ENCODE measurements at regions not wholly inside any gene's neighbourhood (a gene's known extent, or its start where the extent isn't known, plus 50 kb on each side); places are given as distances from the start of the nearest gene placed in this dataset.

DNA sequence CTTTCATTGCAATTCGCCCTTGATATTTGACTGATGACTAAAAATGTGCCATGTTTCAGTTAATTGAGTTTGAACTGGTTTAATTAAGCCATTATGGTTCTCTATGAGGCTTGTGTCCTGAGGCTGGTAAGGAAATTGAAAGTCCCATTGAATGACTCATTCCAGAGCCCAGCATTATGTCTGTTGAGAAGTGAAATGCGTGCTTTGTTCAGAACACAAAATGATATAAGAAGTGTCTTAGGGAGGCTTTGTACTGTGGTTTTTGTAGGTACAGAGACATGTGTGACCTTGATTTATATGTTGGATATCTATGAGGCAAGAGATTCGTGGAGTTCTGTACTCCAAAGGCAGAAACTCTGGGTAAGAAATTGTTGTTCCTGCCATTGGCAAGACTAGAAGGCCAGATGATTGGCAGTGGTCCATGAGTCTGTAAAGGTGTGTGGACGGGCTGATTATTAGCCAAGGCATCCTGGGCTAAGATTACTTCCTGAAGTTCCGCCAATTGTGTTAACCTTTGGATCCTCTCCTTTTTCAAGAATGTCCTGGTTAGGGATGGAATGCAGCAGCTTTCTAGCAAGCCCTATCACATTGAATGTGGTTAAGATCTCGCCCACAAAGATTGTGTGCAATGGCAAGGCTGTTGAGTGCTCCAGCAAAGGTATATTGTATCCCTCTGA lies 103.7 kb downstream of the NPIPB5 start:
- Histone ChIP-seq H3K9ac (ENCODE audit: insufficient read depth in 1 of 2, low read depth in 2 of 2, low read length in 2 of 2) (no peak overlapping the region), H3K4me2 (ENCODE audit: insufficient read depth, low read length) (no peak overlapping the region), H4K20me1 (replicated peaks; ENCODE audit: control insufficient read depth, insufficient read depth, low read length) (no peaks in the 10 kb centered on the region), H3K4me3 (no peak overlapping the region), H3K36me3 (ENCODE audit: control insufficient read depth, insufficient read depth, low read length) (no peaks in the 10 kb centered on the region), H3K27ac (ENCODE audit: extremely low read depth, low read depth, low read length) (no peak overlapping the region), H3K9me3 (replicated peaks; ENCODE audit: control insufficient read depth, insufficient read depth, low read depth, low read length) (no peaks in the 10 kb centered on the region), H3K9me1 (ENCODE audit: control insufficient read depth, insufficient read depth, low read length) (no peaks in the 10 kb centered on the region), H3K27me3 (ENCODE audit: control insufficient read depth in 2 of 2, insufficient read depth in 2 of 2, low read length in 2 of 2) (peaks cover 22 to 24% of the 10 kb centered on the region in 2 experiments), H2AFZ (ENCODE audit: low read depth, low read length) (no peak overlapping the region), H3K4me1 (replicated peaks in 1 of 2; ENCODE audit: control insufficient read depth in 2 of 2, insufficient read depth in 2 of 2, low read length in 2 of 2) (peaks cover 0 to 5% of the 10 kb centered on the region in 2 experiments; a peak in 2 of 5 replicates), H3K79me2 (ENCODE audit: control insufficient read depth, insufficient read depth, low read length) (no peaks in the 10 kb centered on the region)
- in situ Hi-C loops (cut with MboI) (no loop called here), intact Hi-C loops (cut with micrococcal nuclease) (no loop called here)
- no TSS peak for BruUV-seq (replicated peaks)
- ChIA-PET CTCF (ENCODE audit: low intra/inter-chr PET ratio) (no interaction called here), POLR2A (no interaction called here)
- DNase-seq (ENCODE audit: extremely low read depth in 1 of 4, low spot score in 3 of 4), result no peak
- no peak for FAIRE-seq
- no peak for TF ChIP-seq PHF8 (IDR thresholded peaks at IDR 0.05; ENCODE audit: borderline replicate concordance, low read length)
- TF ChIP-seq KLF13 (tag; IDR thresholded peaks at IDR 0.05; ENCODE audit: borderline replicate concordance, low read depth), result no peak
- ATAC-seq, result no peak
- 0% methylated on average over 6 of the region's 6 CpGs for WGBS (ENCODE audit: insufficient coverage, low coverage, missing lambda C conversion rate)

DNA sequence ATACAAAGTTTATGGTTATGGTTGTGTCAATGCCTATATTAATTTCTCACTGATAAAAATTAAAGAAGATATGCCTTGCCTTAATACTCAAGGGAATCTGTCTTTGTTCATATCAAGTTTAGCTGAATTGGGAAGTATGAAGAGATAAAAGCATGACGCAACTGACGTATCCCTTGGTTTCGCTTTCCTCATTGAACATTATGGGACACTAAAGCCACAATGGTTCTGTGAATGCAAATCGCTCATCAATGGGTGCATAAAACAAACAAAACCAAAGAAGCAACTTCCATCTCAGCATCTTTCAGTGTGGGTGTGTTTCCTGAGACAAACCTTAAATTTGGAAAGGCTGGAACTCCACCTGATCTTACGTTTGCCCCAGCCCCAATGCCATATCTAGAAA lies 108.2 kb downstream of the NPIPB5 start:
- in situ Hi-C loops (cut with MboI) (loop anchor here (5.0 kb wide), 1 partner anchor 827 kb away; no protein-coding TSS in a partner anchor), intact Hi-C loops (cut with micrococcal nuclease) (no loop called here)
- ChIA-PET POLR2A (interaction anchor here (0.6 to 0.9 kb wide), 2 partner anchors 24 to 1497 kb away, joined by 3 read pairs; no protein-coding TSS in a partner anchor), CTCF (ENCODE audit: low intra/inter-chr PET ratio) (no interaction called here)
- Histone ChIP-seq H3K4me2 (ENCODE audit: insufficient read depth, low read length) (peak overlapping the region; percentile 53), H3K4me3 (0 out of 2 replicates have a peak overlapping the region, but pooled peaks have one; percentile 9), H3K9me3 (replicated peaks; ENCODE audit: control insufficient read depth, insufficient read depth, low read depth, low read length) (no peaks in the 10 kb centered on the region), H3K4me1 (replicated peaks in 1 of 2; ENCODE audit: control insufficient read depth in 2 of 2, insufficient read depth in 2 of 2, low read length in 2 of 2) (peaks cover 0 to 5% of the 10 kb centered on the region in 2 experiments; a peak in 2 of 5 replicates), H3K79me2 (ENCODE audit: control insufficient read depth, insufficient read depth, low read length) (no peaks in the 10 kb centered on the region), H3K9ac (ENCODE audit: insufficient read depth in 1 of 2, low read depth in 2 of 2, low read length in 2 of 2) (no peak overlapping the region), H3K36me3 (ENCODE audit: control insufficient read depth, insufficient read depth, low read length) (no peaks in the 10 kb centered on the region), H3K27ac (ENCODE audit: extremely low read depth, low read depth, low read length) (no peak overlapping the region), H3K9me1 (ENCODE audit: control insufficient read depth, insufficient read depth, low read length) (no peaks in the 10 kb centered on the region), H4K20me1 (replicated peaks; ENCODE audit: control insufficient read depth, insufficient read depth, low read length) (no peaks in the 10 kb centered on the region; the same call in 1 of the 2 replicates), H3K27me3 (ENCODE audit: control insufficient read depth in 2 of 2, insufficient read depth in 2 of 2, low read length in 2 of 2) (peaks cover 36 to 44% of the 10 kb centered on the region in 2 experiments), H2AFZ (ENCODE audit: low read depth, low read length) (peak overlapping the region; percentile 3; the same call in 1 of the 2 replicates)
- ATAC-seq, result no peak
- no TSS peak for BruUV-seq (replicated peaks)
- FAIRE-seq, result no peak
- no peak for DNase-seq (ENCODE audit: extremely low read depth in 1 of 4, low spot score in 3 of 4)
- WGBS (ENCODE audit: insufficient coverage, low coverage, missing lambda C conversion rate), result under 1% methylated on average over 5 of the region's 5 CpGs
- TF ChIP-seq GABPA (tag; conservative IDR thresholded peaks at IDR 0.05; ENCODE audit: low read depth) (0 out of 2 replicates have a peak, but pooled peaks have one; percentile 13), CEBPB (tag; IDR thresholded peaks at IDR 0.05) (peak; percentile 88), FOXA3 (CRISPR knock-in tag; conservative IDR thresholded peaks at IDR 0.05 in 1 of 2, IDR thresholded peaks at IDR 0.05 in 1 of 2) (no peak), KHSRP (IDR thresholded peaks at IDR 0.05) (no peak), PYGO2 (tag; IDR thresholded peaks at IDR 0.05) (peak; percentile 55; the same call in 1 of the 2 replicates), KLF10 (CRISPR knock-in tag; IDR thresholded peaks at IDR 0.05) (no peak), DMBX1 (CRISPR knock-in tag; IDR thresholded peaks at IDR 0.05; ENCODE audit: borderline replicate concordance) (no peak), ETS2 (tag; IDR thresholded peaks at IDR 0.05; ENCODE audit: borderline replicate concordance, poor library complexity, severe bottlenecking) (no peak)
- TF ChIP-seq, protein P1, sequence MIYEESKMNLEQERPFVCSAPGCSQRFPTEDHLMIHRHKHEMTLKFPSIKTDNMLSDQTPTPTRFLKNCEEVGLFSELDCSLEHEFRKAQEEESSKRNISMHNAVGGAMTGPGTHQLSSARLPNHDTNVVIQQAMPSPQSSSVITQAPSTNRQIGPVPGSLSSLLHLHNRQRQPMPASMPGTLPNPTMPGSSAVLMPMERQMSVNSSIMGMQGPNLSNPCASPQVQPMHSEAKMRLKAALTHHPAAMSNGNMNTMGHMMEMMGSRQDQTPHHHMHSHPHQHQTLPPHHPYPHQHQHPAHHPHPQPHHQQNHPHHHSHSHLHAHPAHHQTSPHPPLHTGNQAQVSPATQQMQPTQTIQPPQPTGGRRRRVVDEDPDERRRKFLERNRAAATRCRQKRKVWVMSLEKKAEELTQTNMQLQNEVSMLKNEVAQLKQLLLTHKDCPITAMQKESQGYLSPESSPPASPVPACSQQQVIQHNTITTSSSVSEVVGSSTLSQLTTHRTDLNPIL (CRISPR knock-in tag; IDR thresholded peaks at IDR 0.05), result peak; percentile 44; the same call in 1 of the 2 replicates
- TF ChIP-seq, protein P2, sequence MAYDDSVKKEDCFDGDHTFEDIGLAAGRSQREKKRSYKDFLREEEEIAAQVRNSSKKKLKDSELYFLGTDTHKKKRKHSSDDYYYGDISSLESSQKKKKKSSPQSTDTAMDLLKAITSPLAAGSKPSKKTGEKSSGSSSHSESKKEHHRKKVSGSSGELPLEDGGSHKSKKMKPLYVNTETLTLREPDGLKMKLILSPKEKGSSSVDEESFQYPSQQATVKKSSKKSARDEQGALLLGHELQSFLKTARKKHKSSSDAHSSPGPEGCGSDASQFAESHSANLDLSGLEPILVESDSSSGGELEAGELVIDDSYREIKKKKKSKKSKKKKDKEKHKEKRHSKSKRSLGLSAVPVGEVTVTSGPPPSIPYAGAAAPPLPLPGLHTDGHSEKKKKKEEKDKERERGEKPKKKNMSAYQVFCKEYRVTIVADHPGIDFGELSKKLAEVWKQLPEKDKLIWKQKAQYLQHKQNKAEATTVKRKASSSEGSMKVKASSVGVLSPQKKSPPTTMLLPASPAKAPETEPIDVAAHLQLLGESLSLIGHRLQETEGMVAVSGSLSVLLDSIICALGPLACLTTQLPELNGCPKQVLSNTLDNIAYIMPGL (CRISPR knock-in tag; IDR thresholded peaks at IDR 0.05), result no peak

Data from K562 (cell line).